Natural killer cell (primary cell): ENCODE measurements at regions not wholly inside any gene's neighbourhood (a gene's known extent, or its start where the extent isn't known, plus 50 kb on each side); places are given as distances from the start of the nearest gene placed in this dataset.

ENCODE experiments used
- ATAC-seq, 3 donors: fragments of 150-1000 bp in 2 of 3; fragments of 200-7000 bp in 1 of 3; cut with Tn5 transposase; 1 replicate in 1 of 3; 2 replicates in 2 of 3; pipeline ENCODE4 v1.10.0; 2021; ENCODE audit warnings: mild to moderate bottlenecking in 2 of 3, moderate library complexity in 2 of 3
- DNase-seq, 2 donors: peaks; one replicate each; pipeline versions ENCODE4 v3.0.0 to v3.0.0-alpha.2; 2013 to 2021; ENCODE audit warnings: mixed read lengths in 1 of 2
- H3K27ac ChIP-seq: one replicate; pipeline ENCODE4 v1.5.1; 2013; ENCODE audit warnings: mild to moderate bottlenecking, low read length
- H3K27me3 ChIP-seq: one replicate; pipeline ENCODE4 v1.6.1; 2013; ENCODE audit warnings: low read length; ENCODE audit not compliant: control insufficient read depth, insufficient read depth
- H3K36me3 ChIP-seq: one replicate; pipeline ENCODE4 v1.6.1; 2013; ENCODE audit warnings: low read length; ENCODE audit not compliant: control insufficient read depth, insufficient read depth
- H3K4me1 ChIP-seq: one replicate; pipeline ENCODE4 v1.6.1; 2013; ENCODE audit warnings: low read length; ENCODE audit not compliant: control insufficient read depth, insufficient read depth
- H3K4me3 ChIP-seq: one replicate; pipeline ENCODE4 v1.5.1; 2013; ENCODE audit warnings: low read length
- H3K9me3 ChIP-seq: one replicate; pipeline ENCODE4 v1.6.1; 2013; ENCODE audit warnings: low read length; ENCODE audit not compliant: control insufficient read depth, insufficient read depth
- H3K27ac Mint-ChIP-seq, 2 donors: one replicate each; pipeline ENCODE4 v1.8.0; 2022; ENCODE audit warnings: mild to moderate bottlenecking in 2 of 2, mixed read lengths in 2 of 2, moderate library complexity in 1 of 2
- H3K27me3 Mint-ChIP-seq, 2 donors: one replicate each; pipeline ENCODE4 v1.8.0; 2022; ENCODE audit warnings: low read depth in 2 of 2, mixed read lengths in 2 of 2
- H3K36me3 Mint-ChIP-seq: one replicate; pipeline ENCODE4 v1.8.0; 2022; ENCODE audit warnings: mixed read lengths
- H3K4me1 Mint-ChIP-seq, 2 donors: one replicate each; pipeline ENCODE4 v1.8.0; 2022; ENCODE audit warnings: mixed read lengths in 2 of 2
- H3K4me3 Mint-ChIP-seq: one replicate; pipeline ENCODE4 v1.8.0; 2022; ENCODE audit warnings: mild to moderate bottlenecking, moderate library complexity, mixed read lengths
- H3K9me3 Mint-ChIP-seq, 2 donors: one replicate each; pipeline ENCODE4 v1.8.0; 2022; ENCODE audit warnings: mixed read lengths in 2 of 2
- WGBS: methylation state at CpG from one replicate; pipeline ENCODE4 v1.1.7; 2013; ENCODE audit warnings: missing lambda C conversion rate; ENCODE audit not compliant: insufficient coverage; 5-methylcytosine and 5-hydroxymethylcytosine counted together
- intact Hi-C: fragments of 100-400 bp; cut with micrococcal nuclease; formaldehyde crosslinking; loops from one replicate; pipeline ENCODE4 v1.14.2; 2022
- TF ChIP-seq, protein P1 (sequence below): fragments of 200-600 bp; IDR thresholded peaks from one replicate; pipeline ENCODE4 v1.8.0; 2022; ENCODE audit warnings: antibody characterized with exemption

GRCh38 chr1:239255628-239256160 is 130.7 kb upstream of the CHRM3 start:
- H3K9me3 Mint-ChIP-seq = peaks cover 7 to 17% of the 10 kb centered on the region in 2 donors
- no peaks in the 10 kb centered on the region for H3K27me3 Mint-ChIP-seq
- no peaks in the 10 kb centered on the region for H3K36me3 Mint-ChIP-seq
- no peaks in the 10 kb centered on the region for H3K9me3 ChIP-seq
- ATAC-seq (no peak), DNase-seq (no peak)
- no peaks in the 10 kb centered on the region for H3K27me3 ChIP-seq
- H3K4me1 ChIP-seq = no peaks in the 10 kb centered on the region
- H3K36me3 ChIP-seq = no peaks in the 10 kb centered on the region
- H3K4me1 Mint-ChIP-seq = no peaks in the 10 kb centered on the region
- no peak overlapping the region for H3K4me3 Mint-ChIP-seq
- no peak overlapping the region for H3K27ac Mint-ChIP-seq
- TF ChIP-seq, protein P1, sequence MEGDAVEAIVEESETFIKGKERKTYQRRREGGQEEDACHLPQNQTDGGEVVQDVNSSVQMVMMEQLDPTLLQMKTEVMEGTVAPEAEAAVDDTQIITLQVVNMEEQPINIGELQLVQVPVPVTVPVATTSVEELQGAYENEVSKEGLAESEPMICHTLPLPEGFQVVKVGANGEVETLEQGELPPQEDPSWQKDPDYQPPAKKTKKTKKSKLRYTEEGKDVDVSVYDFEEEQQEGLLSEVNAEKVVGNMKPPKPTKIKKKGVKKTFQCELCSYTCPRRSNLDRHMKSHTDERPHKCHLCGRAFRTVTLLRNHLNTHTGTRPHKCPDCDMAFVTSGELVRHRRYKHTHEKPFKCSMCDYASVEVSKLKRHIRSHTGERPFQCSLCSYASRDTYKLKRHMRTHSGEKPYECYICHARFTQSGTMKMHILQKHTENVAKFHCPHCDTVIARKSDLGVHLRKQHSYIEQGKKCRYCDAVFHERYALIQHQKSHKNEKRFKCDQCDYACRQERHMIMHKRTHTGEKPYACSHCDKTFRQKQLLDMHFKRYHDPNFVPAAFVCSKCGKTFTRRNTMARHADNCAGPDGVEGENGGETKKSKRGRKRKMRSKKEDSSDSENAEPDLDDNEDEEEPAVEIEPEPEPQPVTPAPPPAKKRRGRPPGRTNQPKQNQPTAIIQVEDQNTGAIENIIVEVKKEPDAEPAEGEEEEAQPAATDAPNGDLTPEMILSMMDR = no peak
- H3K27ac ChIP-seq = no peak overlapping the region
- 93% methylated on average over 19 of the region's 22 CpGs for WGBS
- no peak overlapping the region for H3K4me3 ChIP-seq
- intact Hi-C loops = no loop called here

GRCh38 chr1:239254999-239255398 is 131.4 kb upstream of the CHRM3 start:
- no peaks in the 10 kb centered on the region for H3K36me3 ChIP-seq
- no peaks in the 10 kb centered on the region for H3K27me3 ChIP-seq
- TF ChIP-seq, protein P1 = no peak
- no peak overlapping the region for H3K4me3 ChIP-seq
- Mint-ChIP-seq H3K4me1 (no peaks in the 10 kb centered on the region), H3K27me3 (no peaks in the 10 kb centered on the region), H3K9me3 (peaks cover 7 to 17% of the 10 kb centered on the region in 2 donors), H3K27ac (no peak overlapping the region), H3K4me3 (no peak overlapping the region), H3K36me3 (no peaks in the 10 kb centered on the region)
- H3K4me1 ChIP-seq = no peaks in the 10 kb centered on the region
- DNase-seq = no peak
- intact Hi-C loops = no loop called here
- no peak for ATAC-seq
- WGBS = 74% methylated on average over 4 of the region's 4 CpGs
- no peaks in the 10 kb centered on the region for H3K9me3 ChIP-seq
- no peak overlapping the region for H3K27ac ChIP-seq

DNA sequence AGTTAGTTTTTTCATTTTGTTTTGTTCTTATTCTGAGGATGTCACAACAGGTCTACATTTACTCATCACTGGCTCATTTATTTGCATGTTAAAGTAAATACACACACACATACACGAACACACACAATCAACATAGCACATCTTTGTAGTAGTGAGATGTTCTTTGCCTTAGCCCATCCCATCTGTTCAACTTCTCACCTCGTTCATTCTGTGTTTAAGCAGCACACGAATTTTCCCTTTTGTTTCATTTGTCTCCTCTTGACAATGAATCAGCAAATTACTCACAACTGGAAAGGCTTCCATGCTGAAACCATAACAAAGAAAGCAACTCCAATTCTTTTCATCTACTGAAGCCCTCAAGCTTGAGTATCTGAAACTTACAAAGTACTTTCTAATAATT is 133.3 kb upstream of the CHRM3 start:
- DNase-seq (no peak), ATAC-seq (no peak)
- Histone ChIP-seq H3K4me1 (no peaks in the 10 kb centered on the region), H3K4me3 (no peak overlapping the region), H3K27ac (no peak overlapping the region), H3K36me3 (no peaks in the 10 kb centered on the region), H3K9me3 (no peaks in the 10 kb centered on the region), H3K27me3 (no peaks in the 10 kb centered on the region)
- intact Hi-C loops = no loop called here
- Mint-ChIP-seq H3K36me3 (no peaks in the 10 kb centered on the region), H3K4me3 (no peak overlapping the region), H3K27me3 (no peaks in the 10 kb centered on the region), H3K4me1 (no peaks in the 10 kb centered on the region), H3K27ac (no peak overlapping the region), H3K9me3 (peaks cover 6 to 13% of the 10 kb centered on the region in 2 donors)
- 47% methylated on average over 3 of the region's 3 CpGs for WGBS
- TF ChIP-seq, protein P1 = no peak

GRCh38 chr1:239250353-239251035 is 135.9 kb upstream of the CHRM3 start:
- H3K27me3 ChIP-seq = no peaks in the 10 kb centered on the region
- intact Hi-C loops = no loop called here
- H3K27me3 Mint-ChIP-seq = no peaks in the 10 kb centered on the region
- no peaks in the 10 kb centered on the region for H3K36me3 ChIP-seq
- WGBS = 50% methylated on average over 3 of the region's 5 CpGs
- no peaks in the 10 kb centered on the region for H3K9me3 ChIP-seq
- no peaks in the 10 kb centered on the region for H3K36me3 Mint-ChIP-seq
- H3K4me3 ChIP-seq = no peak overlapping the region
- no peaks in the 10 kb centered on the region for H3K4me1 Mint-ChIP-seq
- no peaks in the 10 kb centered on the region for H3K4me1 ChIP-seq
- no peak for DNase-seq
- no peak overlapping the region for H3K4me3 Mint-ChIP-seq
- H3K9me3 Mint-ChIP-seq = peaks cover 3 to 8% of the 10 kb centered on the region in 2 donors
- TF ChIP-seq, protein P1 = no peak
- ATAC-seq = no peak
- H3K27ac Mint-ChIP-seq = no peak overlapping the region
- H3K27ac ChIP-seq = no peak overlapping the region
